NCI-H2196 treated with DMSO at 0.1 percent for 48 hours (cell line): ENCODE measurements at regions not wholly inside any gene's neighbourhood (a gene's known extent, or its start where the extent isn't known, plus 50 kb on each side); places are given as distances from the start of the nearest gene placed in this dataset.

Source experiments
- DNase-seq: peaks from one replicate; lab custom pipeline; 2025; ENCODE audit not compliant: unreplicated experiment; lab: John Stamatoyannopoulos, UW

DNA sequence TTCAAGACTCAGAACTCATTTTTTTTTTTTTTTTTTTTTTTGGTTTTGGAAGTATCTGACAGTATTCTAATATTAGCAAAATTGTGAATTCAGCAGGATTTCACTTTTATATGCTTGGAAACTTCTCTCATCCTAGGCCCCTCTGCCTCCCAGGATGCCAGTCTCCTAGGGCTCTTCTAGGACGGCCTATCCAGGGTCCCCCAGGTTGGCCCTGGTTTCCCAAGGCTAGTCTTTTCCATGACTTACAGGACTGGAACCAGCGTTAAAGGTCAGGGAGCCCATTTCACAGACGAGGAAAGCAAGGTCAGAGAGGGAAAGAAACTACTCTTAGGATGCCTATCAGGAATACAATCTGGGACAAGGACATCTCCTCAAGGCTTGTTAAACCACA is 412.5 kb downstream of the PTPRU start:
- no peak for DNase-seq

DNA sequence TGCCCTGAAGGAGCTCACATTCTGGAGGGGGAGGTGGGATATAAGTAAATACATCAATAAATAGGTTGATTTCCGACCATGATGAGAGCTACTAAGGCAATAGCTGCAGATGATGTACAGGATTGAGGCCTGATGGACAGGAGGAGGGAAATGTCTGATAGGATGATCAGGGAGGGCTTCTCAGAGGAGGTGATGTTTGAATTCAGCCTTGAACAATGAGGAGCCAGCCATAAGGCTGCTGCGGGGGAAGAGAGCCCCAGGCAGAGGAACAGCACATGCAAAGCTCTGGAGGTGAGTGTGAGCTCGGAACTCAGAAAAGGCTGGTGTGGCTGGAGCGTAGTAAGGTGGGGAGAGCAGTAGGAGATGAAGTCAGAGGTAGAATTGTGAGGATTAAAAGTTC is 411.7 kb downstream of the PTPRU start:
- DNase-seq = no peak

DNA sequence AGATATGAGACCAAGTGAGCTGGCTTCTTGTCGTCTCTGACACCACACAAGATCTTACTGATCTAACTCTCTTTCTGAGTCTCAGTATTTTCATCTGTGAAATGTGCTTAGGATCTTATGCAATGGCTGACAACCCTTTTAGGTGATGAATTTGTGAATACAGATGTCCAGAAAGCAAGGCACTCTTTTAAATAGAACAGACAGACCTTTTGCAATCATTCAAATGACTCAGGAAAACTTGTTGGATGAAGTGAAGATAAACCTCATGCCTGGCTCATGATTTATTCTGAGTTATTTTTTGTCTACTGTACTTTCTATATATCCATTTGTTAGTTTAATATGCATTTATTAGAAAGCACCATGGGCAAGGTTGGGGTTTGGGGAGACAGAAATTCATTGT is 411.3 kb downstream of the PTPRU start:
- no peak for DNase-seq

DNA sequence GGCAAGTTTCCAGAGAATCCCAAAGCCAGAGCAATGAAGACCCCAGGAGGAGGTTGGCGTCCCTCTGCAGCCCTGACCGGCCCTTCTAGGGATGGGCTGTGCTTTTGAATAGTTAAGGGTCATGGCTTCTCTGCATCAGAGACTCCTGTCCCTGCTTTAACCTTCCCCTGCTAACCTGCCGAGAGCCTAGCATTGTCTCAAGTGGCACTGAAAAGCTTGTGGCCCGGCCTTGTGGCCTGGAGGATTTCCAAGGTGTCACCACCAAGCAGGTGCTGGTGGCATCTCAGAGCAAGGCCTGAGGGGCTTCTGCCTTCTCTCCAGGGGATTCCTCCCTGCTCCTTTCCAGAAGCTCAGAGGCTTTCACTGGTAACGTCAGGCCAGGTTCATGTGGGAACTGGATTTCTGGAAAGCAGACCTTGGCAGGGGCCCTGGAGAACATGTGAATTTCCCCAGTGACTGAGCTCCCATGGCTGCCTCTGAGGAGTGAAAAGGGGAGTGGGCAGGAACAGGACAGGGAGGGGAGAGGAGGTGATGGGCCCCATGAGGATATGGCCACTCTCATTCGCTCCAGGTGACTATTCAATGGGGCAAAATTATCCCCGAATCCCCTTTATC is 409.9 kb downstream of the PTPRU start:
- DNase-seq = no peak

DNA sequence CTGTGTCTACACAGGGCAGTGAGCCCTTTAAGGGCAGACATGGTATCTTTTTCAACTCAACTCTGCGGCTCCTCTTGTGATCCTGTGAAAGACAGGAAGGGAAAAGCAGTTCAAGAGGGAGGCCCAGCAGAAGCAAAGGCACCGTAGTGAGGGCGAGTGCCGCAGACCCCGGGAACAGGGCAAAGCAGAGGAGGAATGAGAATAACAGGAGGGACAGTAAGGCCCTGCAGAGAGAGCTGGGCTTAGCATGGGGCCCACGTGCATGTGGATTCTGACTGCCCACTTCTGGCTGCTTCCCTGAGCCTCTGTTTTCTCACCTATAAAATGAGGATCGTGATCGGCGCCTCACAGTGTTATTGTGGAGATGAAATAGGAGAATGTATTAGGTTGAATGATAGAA is 409.3 kb downstream of the PTPRU start:
- DNase-seq = no peak

DNA sequence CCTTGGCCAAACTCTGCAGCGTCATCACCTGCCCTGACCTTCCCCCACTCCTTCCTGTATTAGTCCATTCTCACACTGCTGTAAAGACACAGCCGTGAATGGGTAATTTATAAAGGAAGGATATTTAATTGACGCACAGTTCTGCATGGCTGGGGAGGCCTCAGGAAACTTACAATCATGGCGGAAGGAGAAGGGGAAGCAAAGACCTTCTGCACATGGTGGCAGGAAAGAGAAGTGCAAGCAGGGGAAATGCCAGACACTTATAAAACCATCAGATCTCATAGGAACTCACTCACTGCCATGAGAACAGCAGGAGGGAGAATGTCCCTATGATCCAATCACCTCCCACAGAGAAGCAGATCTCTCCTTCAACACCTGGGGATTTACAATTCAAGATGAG is 408.5 kb downstream of the PTPRU start:
- DNase-seq = no peak

DNA sequence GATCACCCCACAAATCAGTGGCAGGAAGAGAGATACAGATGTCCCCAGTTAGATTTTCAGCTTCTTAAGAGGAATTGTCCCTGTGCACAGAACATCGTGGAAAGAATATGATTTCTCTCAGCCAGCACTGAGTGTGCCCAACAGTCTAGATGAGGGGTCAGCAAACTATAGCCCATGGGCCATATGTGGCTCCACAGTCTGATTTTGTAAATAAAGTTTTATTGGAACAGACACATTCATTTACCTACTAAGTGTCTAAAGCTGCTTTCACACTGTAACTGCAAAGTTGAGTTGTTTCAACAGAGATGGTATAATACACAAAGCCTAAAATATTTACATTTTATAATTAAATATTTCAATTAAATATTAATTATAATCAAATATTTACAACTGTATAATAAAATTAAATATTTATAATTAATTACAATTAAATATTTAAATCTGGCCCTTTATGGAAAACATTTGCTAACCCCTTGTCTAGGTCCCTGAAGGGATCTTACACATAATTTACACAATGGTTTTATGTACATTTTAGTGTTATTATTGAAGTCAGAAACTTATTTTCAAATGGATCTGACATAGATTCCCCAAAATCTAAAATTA is 407.6 kb downstream of the PTPRU start:
- DNase-seq = no peak

DNA sequence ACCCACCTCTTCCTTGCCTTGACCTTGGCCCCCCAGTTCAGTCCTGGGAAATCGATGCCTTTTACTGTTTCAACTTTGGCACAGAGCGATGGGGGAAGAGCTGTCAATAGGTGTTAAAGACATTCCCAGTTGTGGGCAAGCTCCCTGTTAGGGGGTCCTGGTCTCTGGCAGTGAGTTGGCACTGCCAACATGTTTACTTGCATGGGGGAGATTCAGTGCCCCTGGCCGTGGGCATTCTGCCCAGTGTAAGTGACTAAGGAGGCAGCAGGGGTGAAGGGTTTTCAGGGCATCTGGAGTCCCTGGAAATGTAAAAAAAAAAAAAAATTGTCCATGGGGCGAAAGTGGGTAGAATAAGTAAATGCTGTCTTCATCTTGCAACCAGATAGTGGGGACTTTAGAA is 407.0 kb downstream of the PTPRU start:
- no peak for DNase-seq

DNA sequence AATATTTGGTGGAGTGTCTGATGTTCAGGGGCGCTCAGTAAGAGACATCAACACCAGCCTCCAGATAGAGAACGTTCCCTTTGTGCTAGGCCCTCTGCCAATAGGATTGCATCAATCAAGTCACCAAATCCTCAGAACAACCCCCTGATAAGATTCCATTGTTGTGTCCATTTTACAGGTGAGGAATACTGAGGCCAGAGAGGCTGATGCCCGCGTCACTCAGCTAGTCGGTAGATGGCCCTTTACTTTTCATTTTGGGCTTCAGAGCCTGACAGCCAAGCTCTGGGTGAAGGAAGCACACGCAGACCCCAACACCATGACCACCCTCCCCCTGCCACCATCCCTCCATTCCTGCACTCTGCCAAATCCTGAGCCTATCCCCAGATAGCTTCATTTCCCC is 406.2 kb downstream of the PTPRU start:
- no peak for DNase-seq

DNA sequence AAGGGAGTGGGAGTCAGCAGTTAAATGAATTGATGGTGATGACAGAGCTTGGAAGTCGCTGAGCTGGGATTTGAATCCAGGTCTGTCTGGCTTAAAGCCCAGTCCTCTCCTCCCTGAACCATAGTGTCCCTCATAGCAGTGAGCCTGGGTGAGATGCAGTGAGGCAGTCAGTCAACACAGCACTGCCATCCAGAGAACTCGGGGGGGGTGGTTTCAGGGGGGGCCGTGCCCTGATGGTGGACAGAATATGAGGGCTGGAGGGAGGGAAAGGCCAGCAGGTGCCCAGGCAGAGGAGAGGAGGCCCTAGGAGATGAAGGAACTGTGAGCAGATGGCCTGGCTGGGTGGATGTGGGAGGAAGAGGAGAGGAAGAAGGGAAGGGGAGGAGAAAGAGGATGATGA is 405.6 kb downstream of the PTPRU start:
- no peak for DNase-seq

DNA sequence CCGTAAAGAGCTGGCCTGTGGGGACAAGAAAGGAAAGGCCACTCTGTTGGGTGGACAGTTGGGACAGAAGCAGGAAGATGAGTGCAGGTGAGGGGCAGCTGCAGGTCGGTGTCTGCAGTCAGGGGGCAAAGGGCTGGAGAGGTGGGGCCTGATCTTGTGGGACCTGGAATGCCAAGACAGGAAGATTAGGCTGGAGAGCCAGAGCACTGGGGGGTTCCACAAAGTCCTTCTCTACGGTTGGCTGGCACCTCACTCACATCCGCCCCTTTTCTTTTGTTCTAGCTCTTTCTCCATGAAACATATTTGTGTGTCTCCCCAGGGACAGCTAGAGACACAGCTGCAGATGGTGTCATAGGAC is 404.1 kb downstream of the PTPRU start:
- DNase-seq = no peak

DNA sequence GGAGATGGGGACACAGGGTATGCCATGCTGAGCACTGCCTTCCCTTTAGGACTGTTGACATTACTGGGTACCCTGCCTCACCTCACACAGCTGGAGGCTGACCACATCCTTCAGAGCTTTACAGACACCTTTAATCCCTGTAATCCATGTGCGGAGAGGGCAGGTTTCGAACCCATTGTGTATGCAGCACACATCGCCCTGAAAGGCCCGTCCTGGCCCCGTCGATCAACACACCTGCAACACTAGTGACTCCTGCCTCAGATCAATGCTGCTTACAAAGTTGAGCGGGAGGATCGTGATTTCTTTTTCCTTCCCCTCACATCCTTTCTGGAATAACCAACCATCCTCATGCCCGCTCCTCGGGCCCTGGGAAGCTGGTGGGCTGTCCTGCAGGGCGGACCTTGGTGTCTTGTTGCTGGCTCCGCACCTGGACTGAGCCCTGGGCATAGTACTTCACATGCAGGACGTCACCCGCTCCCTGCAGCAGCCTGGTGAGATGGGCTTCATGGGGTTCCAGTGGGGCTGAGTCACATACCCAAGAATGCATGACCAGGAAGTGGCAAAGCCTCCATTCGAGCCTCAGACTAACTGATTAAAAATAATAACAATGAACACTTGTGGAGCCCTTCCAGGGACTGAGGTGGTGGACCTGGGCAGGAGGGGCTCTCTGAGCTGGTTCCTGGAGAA is 403.6 kb downstream of the PTPRU start:
- DNase-seq = no peak

DNA sequence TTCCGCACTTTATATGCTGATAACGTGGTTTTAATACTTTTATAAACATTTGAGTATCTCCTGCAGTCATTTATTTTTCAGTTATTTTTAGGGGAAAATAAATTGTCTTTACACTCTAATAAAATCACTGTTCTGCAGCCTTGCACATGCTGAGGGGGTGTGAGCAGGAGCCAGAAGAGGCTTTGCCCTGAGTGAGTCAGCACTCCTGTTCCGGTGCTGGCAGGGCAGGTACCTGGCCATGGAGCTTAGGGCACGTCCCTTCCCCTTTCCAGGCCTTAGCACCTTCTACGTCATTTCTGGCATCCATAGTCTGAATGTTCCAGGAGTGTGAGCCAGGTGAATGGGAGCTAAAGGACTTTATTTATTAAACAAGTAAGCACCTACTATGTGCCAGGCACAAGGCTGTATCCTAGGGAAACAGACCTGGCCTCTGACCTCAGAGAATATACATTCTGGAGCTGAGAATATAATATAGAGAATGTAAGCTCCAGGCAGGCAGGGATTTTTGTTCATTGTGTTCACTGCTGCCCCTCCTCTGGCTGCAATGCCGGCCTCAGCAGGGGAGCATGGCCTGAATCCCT is 402.9 kb downstream of the PTPRU start:
- no peak for DNase-seq

DNA sequence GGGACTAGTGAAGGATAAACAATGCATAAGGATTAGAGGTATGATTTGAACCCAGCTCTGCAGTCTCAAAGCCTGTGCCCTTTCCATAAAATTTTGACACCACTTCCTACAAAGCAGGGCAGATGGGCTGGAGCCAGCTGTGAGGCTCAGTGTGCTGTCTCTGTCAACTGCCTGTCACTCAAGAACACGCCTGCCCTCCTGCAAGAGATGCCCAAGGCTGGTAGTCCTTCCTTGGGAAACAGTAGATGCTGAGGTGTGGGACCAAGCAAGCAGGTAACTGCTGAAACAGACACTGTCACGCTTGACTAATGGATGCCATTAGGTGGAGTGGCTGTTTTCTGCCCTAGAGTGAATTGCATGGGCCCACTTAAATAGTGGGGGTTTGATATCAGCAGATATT is 402.0 kb downstream of the PTPRU start:
- no peak for DNase-seq

DNA sequence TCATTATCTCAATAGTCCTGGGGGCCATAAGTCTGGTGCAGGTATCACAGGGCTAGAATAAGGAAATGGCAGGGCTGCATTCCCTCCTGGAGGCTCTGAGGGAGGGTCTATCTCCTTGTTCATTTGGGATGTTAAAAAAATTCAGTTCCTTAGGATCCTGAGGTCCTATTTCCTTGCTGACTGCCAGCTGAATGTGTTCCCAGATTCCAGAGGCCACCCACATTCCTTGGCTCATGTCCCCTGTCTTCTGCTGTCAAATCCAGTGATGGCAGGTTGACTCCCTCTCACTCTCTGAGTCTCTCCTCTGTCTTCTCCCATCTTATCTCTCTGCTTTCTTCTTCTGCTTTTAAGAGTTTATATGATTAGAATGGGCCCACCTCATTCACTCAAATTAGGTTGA is 400.6 kb downstream of the PTPRU start:
- DNase-seq = no peak

DNA sequence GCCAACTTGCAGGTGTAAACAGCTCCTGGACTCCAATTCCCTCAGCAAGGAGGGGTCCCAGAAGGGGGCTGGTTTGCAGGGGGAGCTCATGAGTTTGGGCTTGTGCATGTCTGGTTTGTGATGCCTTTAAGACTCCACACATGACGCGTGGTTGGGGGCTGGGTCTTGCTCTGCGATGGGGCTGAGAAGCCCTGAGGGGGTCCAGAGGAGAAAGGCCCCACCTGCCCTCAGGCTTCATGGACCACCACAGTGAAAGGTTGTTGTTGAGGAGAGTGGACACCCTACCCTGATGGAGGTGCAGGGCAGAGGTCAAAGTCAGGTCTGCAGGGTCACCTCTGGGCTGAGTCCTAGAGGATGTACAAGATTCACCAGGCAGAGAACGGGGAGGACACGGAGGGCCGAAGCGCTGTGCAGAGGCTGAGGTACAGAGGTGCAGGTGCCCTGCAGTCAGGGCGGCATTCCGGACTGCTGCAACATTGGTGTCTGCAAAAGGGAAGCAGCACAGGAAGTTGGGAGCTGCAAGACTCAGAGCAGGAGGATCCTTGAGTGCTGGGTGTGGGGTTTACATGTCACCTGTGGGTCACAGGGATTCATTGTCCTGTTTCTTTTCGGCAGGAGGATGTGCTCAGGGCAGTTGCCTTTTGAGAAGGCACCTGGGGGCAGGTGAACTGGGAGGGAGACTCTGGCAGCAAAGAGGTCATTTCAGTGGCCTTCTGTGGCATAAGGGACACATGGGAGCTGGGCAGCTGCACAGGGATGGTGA is 399.4 kb downstream of the PTPRU start:
- DNase-seq = no peak

DNA sequence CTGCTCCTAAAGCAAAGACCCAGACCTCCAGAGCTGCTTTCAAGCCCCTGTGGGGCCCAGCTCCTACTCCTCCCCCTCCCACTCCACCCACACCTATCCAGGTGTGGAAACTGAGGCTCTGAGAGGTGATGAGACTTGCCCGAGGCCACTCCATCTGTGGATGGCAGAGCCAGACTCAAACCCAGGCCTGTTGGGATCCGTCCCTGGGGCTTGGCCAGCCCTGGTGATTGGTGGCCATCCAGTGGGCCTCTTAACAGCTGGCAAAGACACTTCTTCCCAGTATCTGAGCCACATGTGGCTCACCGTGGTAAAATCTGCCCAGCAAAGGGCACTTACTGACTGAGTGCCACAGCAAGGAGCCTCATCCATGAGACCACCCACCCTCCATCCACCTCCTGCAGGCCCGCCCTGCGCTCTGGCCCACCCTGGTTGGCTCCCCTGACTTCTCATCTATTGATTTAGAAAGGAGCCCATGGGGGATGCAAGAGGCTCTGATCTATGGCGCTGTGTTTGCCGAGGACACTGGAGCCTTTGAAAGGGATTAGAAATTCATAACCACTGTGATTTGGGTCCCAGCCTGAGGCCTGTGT is 398.5 kb downstream of the PTPRU start:
- no peak for DNase-seq

DNA sequence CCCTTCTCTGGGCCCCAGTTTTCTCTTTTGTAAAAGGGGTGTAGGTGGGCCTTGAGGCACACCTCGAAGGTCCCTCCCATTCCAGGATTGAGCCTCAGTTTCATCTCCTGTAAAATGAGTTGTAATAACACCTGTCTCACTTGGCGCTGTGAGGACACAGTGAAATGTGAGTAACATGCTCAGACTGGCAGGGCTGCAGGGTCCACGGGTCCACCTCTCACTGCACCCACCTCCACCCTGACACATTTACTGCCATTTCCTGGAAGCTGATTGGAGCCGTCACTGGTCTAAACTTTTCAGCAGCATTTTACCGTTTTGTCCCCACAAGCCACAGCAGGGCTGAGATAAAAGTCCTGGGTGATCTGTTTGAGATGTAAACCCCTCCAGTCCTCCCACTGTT is 398.0 kb downstream of the PTPRU start:
- no peak for DNase-seq

DNA sequence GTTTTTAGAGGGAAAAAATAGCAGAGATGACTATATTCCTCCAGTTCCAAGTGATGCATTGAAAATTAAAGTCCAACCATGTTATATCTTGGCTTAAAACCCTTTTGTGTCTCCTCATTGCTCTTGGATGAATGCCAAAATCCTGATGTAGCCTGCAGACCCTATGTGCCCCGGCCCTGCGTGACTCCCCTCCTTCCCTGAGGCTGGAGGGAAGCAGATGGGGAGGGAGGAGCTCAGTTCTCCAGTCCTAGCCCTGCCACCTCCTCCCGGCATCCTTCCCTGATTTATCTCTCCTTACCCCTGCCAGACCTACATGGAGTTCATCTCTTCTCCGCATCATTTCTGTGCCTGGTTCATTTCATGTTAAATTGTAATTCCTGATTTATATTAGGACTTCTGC is 397.4 kb downstream of the PTPRU start:
- no peak for DNase-seq

DNA sequence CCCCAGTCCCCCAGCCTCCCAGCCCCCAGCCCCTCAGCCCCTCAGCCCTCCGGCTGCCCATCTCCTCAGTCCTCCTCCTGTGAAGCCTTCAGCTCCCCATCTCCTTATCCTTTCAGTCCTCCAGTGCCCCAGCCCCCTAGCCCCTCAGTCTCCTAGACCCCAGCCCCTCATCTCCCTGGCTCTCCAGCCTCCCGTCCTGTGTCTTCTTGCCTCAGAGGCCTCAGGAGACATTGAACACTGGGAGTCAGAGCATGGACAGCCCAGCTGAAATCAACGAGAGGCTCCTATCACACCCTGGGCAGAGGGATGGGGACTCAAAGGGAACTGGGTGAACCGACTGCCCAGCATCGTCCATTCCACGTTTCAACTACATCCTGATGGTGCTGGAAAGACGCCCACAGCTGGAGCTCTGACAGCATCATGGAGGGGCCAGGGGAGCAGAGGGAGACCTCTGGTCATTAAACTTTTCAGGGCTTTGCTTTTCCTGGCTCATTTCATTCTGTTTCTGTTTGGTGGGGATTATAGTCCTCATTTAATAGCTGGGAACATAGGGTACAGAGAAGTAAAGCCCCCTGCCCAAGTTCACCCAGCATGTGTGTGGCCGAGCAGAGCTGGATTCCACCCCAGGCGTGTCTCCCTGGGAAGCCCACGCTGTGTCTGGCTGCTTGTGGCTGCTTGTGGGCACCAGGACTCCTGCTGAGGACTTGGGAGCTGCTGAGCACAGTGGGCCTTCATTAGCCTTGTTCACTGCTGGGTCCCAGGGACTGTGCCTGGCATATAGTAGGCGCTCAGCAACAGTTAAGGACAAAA is 396.7 kb downstream of the PTPRU start:
- DNase-seq = no peak
